Brain microvascular endothelial cell (primary cell): ENCODE measurements at regions not wholly inside any gene's neighbourhood (a gene's known extent, or its start where the extent isn't known, plus 50 kb on each side); places are given as distances from the start of the nearest gene placed in this dataset.
"Not testable (repeated sequence)": the region's sequence is repeated elsewhere in the genome, so short reads cannot be mapped to it uniquely, and the experiment has no call there.

ENCODE experiments used
- DNase-seq: peaks from one replicate; pipeline ENCODE4 v3.0.0-alpha.2; 2020
- H3K27ac ChIP-seq: fragments of 250-450 bp; sonication (Bioruptor Pico); 2 replicates; pipeline ENCODE4 v1.5.1; 2020; ENCODE audit warnings: mild to moderate bottlenecking, moderate library complexity
- H3K27me3 ChIP-seq: fragments of 250-450 bp; sonication (Bioruptor Pico); replicated peaks from 2 replicates; pipeline ENCODE4 v1.5.1; 2020; ENCODE audit warnings: mild to moderate bottlenecking
- H3K36me3 ChIP-seq: fragments of 250-450 bp; sonication (Bioruptor Pico); replicated peaks from 2 replicates; pipeline ENCODE4 v1.5.1; 2020; ENCODE audit warnings: mild to moderate bottlenecking
- H3K4me3 ChIP-seq: 2 replicates; pipeline ENCODE4 v1.5.1; 2011; ENCODE audit warnings: low read depth, mild to moderate bottlenecking, control low read depth, low read length, moderate library complexity
- in situ Hi-C: cut with HindIII; loops from 2 replicates; pipeline ENCODE4 v1.10.0; 2017; ENCODE audit warnings: low sequenced_read_pairs, low pct_ligation_motif_present
- TF ChIP-seq, protein P1 (sequence below): IDR thresholded peaks from 2 replicates; pipeline ENCODE4 v1.5.1; 2011; ENCODE audit warnings: low read depth, mild to moderate bottlenecking, moderate library complexity, low read length, control low read depth, inconsistent platforms; ENCODE audit errors: missing control alignments

- Histone ChIP-seq H3K4me3 (no peak overlapping the region), H3K36me3 (no peaks in the 10 kb centered on the region), H3K27ac (no peak overlapping the region), H3K27me3 (no peaks in the 10 kb centered on the region)
- in situ Hi-C loops, result no loop called here
- TF ChIP-seq, protein P1, sequence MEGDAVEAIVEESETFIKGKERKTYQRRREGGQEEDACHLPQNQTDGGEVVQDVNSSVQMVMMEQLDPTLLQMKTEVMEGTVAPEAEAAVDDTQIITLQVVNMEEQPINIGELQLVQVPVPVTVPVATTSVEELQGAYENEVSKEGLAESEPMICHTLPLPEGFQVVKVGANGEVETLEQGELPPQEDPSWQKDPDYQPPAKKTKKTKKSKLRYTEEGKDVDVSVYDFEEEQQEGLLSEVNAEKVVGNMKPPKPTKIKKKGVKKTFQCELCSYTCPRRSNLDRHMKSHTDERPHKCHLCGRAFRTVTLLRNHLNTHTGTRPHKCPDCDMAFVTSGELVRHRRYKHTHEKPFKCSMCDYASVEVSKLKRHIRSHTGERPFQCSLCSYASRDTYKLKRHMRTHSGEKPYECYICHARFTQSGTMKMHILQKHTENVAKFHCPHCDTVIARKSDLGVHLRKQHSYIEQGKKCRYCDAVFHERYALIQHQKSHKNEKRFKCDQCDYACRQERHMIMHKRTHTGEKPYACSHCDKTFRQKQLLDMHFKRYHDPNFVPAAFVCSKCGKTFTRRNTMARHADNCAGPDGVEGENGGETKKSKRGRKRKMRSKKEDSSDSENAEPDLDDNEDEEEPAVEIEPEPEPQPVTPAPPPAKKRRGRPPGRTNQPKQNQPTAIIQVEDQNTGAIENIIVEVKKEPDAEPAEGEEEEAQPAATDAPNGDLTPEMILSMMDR, result no peak
- no peak for DNase-seq
Measured at GRCh38 chr11:12585861-12586260, 88.4 kb upstream of the TEAD1 start.

- no peaks in the 10 kb centered on the region for H3K36me3 ChIP-seq
- no peak overlapping the region for H3K27ac ChIP-seq
- H3K27me3 ChIP-seq, result no peaks in the 10 kb centered on the region
- TF ChIP-seq, protein P1, result no peak
- in situ Hi-C loops, result no loop called here
- DNase-seq, result peak; percentile 25
- no peak overlapping the region for H3K4me3 ChIP-seq
Measured at GRCh38 chr11:12587333-12587991, 86.8 kb upstream of the TEAD1 start.

DNA sequence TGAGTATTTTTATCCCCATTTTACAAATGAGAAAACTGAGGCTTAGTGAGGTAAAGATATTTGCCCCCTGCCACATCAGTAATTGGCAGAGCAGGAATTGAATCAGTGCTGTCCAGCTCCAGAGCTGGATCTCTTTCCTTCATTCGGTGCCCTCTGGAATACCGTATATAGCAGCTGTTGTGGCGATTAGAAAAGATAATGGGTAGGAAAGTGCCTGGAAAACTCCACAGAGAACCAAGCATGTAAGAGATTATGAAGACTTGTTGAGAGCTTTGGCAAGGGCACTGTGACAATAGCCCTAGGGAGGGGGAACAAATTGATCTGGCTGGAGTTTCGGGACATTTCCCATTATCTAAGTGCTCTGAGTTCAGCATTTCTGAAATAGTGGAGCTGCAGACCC, 82.5 kb upstream of the TEAD1 start:
- TF ChIP-seq, protein P1, result no peak
- no peak overlapping the region for H3K27ac ChIP-seq
- H3K27me3 ChIP-seq, result no peaks in the 10 kb centered on the region
- no peak overlapping the region for H3K4me3 ChIP-seq
- H3K36me3 ChIP-seq, result no peaks in the 10 kb centered on the region
- in situ Hi-C loops, result no loop called here
- no peak for DNase-seq

GRCh38 chr11:12592283-12592682, 81.9 kb upstream of the TEAD1 start:
- Histone ChIP-seq H3K27me3 (no peaks in the 10 kb centered on the region), H3K36me3 (no peaks in the 10 kb centered on the region), H3K27ac (no peak overlapping the region), H3K4me3 (no peak overlapping the region)
- no peak for DNase-seq
- in situ Hi-C loops, result no loop called here
- TF ChIP-seq, protein P1, result no peak

DNA sequence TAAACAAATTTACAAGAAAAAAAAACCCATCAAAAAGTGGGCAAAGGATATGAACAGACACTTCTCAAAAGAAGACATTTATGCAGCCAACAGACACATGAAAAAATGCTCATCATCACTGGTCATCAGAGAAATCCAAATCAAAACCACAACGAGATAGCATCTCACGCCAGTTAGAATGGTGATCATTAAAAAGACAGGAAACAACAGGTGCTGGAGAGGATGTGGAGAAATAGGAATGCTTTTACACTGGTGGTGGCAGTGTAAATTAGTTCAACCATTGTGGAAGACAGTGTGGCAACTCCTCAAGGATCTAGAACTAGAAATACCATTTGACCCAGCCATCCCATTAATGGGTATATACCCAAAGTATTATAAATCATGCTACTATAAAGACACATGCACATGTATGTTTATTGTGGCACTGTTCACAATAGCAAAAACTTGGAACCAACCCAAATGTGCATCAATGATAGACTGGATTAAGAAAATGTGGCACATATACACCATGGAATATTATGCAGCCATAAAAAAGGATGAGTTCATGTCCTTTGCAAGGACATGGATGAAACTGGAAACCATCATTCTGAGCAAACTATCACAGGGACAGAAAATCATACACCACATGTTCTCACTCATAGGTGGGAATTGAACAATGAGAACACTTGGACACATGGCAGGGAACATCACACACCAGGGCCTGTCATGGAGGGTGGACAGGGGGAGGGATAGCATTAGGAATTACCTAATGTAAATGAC, 79.0 kb upstream of the TEAD1 start:
- H3K27ac ChIP-seq, DNase-seq, H3K27me3 ChIP-seq, H3K36me3 ChIP-seq, in situ Hi-C loops, H3K4me3 ChIP-seq: not testable (repeated sequence)

- no peak overlapping the region for H3K27ac ChIP-seq
- DNase-seq, result peak; percentile 25
- TF ChIP-seq, protein P1, result no peak
- H3K27me3 ChIP-seq, result no peaks in the 10 kb centered on the region
- in situ Hi-C loops, result no loop called here
- H3K36me3 ChIP-seq, result no peaks in the 10 kb centered on the region
- H3K4me3 ChIP-seq, result no peak overlapping the region
Measured at GRCh38 chr11:12598330-12599256, 75.6 kb upstream of the TEAD1 start.
